ENCODE measurements at regions not wholly inside any gene's neighbourhood (a gene's known extent, or its start where the extent isn't known, plus 50 kb on each side); places are given as distances from the start of the nearest gene placed in this dataset.
A peak's percentile ranks its signal among the peaks of the same experiment; 100 is the strongest.

GRCh38 chr6:169839493-169839892 is 88.1 kb downstream of the ERMARD start:
- H3K4me3 ChIP-seq, result no peak overlapping the region
- peaks cover 11% of the 10 kb centered on the region for H3K27me3 ChIP-seq
- H3K36me3 ChIP-seq, result no peaks in the 10 kb centered on the region
- 0 out of 2 replicates have a peak, but pooled peaks cover 2% of the 10 kb centered on the region for H3K9me3 ChIP-seq
- no peak for DNase-seq

- H3K4me3 ChIP-seq, result no peak overlapping the region
- no peak for DNase-seq
- no peaks in the 10 kb centered on the region for H3K36me3 ChIP-seq
- H3K27me3 ChIP-seq, result peaks cover 11% of the 10 kb centered on the region
- 0 out of 2 replicates have a peak, but pooled peaks cover 2% of the 10 kb centered on the region for H3K9me3 ChIP-seq
Measured at GRCh38 chr6:169839029-169839481, 87.6 kb downstream of the ERMARD start.

- DNase-seq, result no peak
- Histone ChIP-seq H3K36me3 (no peaks in the 10 kb centered on the region), H3K4me3 (no peak overlapping the region), H3K9me3 (0 out of 2 replicates have a peak, but pooled peaks cover 2% of the 10 kb centered on the region), H3K27me3 (peaks cover 11% of the 10 kb centered on the region)
Measured at GRCh38 chr6:169838346-169839028, 87.1 kb downstream of the ERMARD start.

GRCh38 chr6:169837529-169838250 is 86.3 kb downstream of the ERMARD start:
- Histone ChIP-seq H3K36me3 (no peaks in the 10 kb centered on the region), H3K27me3 (peaks cover 11% of the 10 kb centered on the region), H3K4me3 (no peak overlapping the region), H3K9me3 (0 out of 2 replicates have a peak, but pooled peaks cover 2% of the 10 kb centered on the region)
- no peak for DNase-seq

- Histone ChIP-seq H3K27me3 (peaks cover 11% of the 10 kb centered on the region), H3K4me3 (no peak overlapping the region), H3K36me3 (no peaks in the 10 kb centered on the region), H3K9me3 (0 out of 2 replicates have a peak, but pooled peaks cover 2% of the 10 kb centered on the region)
- no peak for DNase-seq
Measured at GRCh38 chr6:169833258-169833794, 81.9 kb downstream of the ERMARD start.

- no peak overlapping the region for H3K4me3 ChIP-seq
Measured at GRCh38 chr6:169832247-169832948, 81.0 kb downstream of the ERMARD start.

GRCh38 chr6:169831450-169832246 is 80.2 kb downstream of the ERMARD start:
- Histone ChIP-seq H3K4me3 (no peak overlapping the region), H3K9me3 (0 out of 2 replicates have a peak, but pooled peaks cover 2% of the 10 kb centered on the region), H3K27me3 (peaks cover 10% of the 10 kb centered on the region), H3K36me3 (no peaks in the 10 kb centered on the region)
- peak; percentile 47 for DNase-seq

More at GRCh38 chr6:169832247-169832948, 81.0 kb downstream of the ERMARD start:
- no peaks in the 10 kb centered on the region for H3K36me3 ChIP-seq
- H3K9me3 ChIP-seq, result 0 out of 2 replicates have a peak, but pooled peaks cover 2% of the 10 kb centered on the region
- DNase-seq, result no peak
- peaks cover 11% of the 10 kb centered on the region for H3K27me3 ChIP-seq
